Endothelial cell of umbilical vein (primary cell): ENCODE measurements at regions not wholly inside any gene's neighbourhood (a gene's known extent, or its start where the extent isn't known, plus 50 kb on each side); places are given as distances from the start of the nearest gene placed in this dataset.

Experiments used
- BruUV-seq: library from RNA; stranded (reverse); fragments of 400-500 nt; replicated peaks from 2 replicates; lab custom pipeline; 2021; lab: Mats Ljungman, UMichigan
- CTCF ChIA-PET: fragments of 300-600, 350-600 bp; sonication (Branson Sonifier 250); formaldehyde crosslinking; loops from one replicate; lab custom pipeline; 2021; ENCODE audit warnings: antibody characterized with exemption, inconsistent platforms; lab: Charles Lee
- POLR2A ChIA-PET: fragments of 300-600, 350-600 bp; sonication (Branson Sonifier 250); formaldehyde crosslinking; loops from one replicate; lab custom pipeline; 2021; ENCODE audit warnings: antibody characterized with exemption, inconsistent platforms; lab: Charles Lee
- DNase-seq: peaks from one replicate; pipeline ENCODE4 v3.0.0-alpha.2; 2011; ENCODE audit warnings: low read depth, low spot score
- FAIRE-seq: peaks from 2 replicates; lab custom pipeline; 2011; peaks lifted over from hg19 to GRCh38; lab: Jason Lieb, UNC
- H2AFZ ChIP-seq: 2 replicates; pipeline ENCODE4 v1.6.0; 2012; ENCODE audit warnings: low read depth, low read length, control low read depth, inconsistent platforms
- H3K27ac ChIP-seq: 2 replicates; pipeline ENCODE4 v1.5.1; 2011; ENCODE audit warnings: low read depth, mild to moderate bottlenecking, control low read depth, low read length, moderate library complexity; ENCODE audit not compliant: insufficient read depth
- H3K27me3 ChIP-seq, 2 experiments: 2 replicates each; pipeline versions ENCODE4 v1.6.0 to v1.6.1; 2011; ENCODE audit warnings: low read length in 2 of 2, mixed read lengths in 1 of 2; ENCODE audit not compliant: control insufficient read depth in 2 of 2, insufficient read depth in 2 of 2
- H3K36me3 ChIP-seq, 2 experiments: 2 replicates in 1 of 2; 3 replicates in 1 of 2; pipeline ENCODE4 v1.5.1; 2011; ENCODE audit warnings: low read length in 2 of 2, mild to moderate bottlenecking in 1 of 2, moderate library complexity in 1 of 2; ENCODE audit not compliant: control insufficient read depth in 2 of 2, insufficient read depth in 2 of 2; ENCODE audit errors: extremely low read depth in 1 of 2
- H3K4me1 ChIP-seq: 3 replicates; pipeline ENCODE4 v1.5.1; 2011; ENCODE audit warnings: mild to moderate bottlenecking, low read length; ENCODE audit not compliant: control insufficient read depth, insufficient read depth; ENCODE audit errors: extremely low read depth
- H3K4me2 ChIP-seq: 2 replicates; pipeline ENCODE4 v1.6.1; 2011; ENCODE audit warnings: low read length, control low read depth, mixed read lengths; ENCODE audit not compliant: insufficient read depth
- H3K4me3 ChIP-seq, 3 experiments: fragments of 200-600 bp in 1 of 3; sonication (generic), shearing (Covaris generic) in 1 of 3; replicated peaks in 1 of 3; 2 replicates each; pipeline ENCODE4 v1.5.1; 2011 to 2016; ENCODE audit warnings: control low read depth in 3 of 3, low read length in 3 of 3, mild to moderate bottlenecking in 2 of 3, inconsistent platforms in 1 of 3, low read depth in 1 of 3, moderate library complexity in 1 of 3; ENCODE audit not compliant: insufficient read depth in 1 of 3
- H3K79me2 ChIP-seq: 2 replicates; pipeline ENCODE4 v1.6.0; 2012; ENCODE audit warnings: low read length, inconsistent platforms; ENCODE audit not compliant: control insufficient read depth, insufficient read depth
- H3K9ac ChIP-seq: replicated peaks from 2 replicates; pipeline ENCODE3; 2011; ENCODE audit warnings: low read length, control low read depth; ENCODE audit not compliant: insufficient read depth; ENCODE audit errors: extremely low read depth
- H3K9me1 ChIP-seq: replicated peaks from 3 replicates; pipeline ENCODE4 v1.6.0; 2011; ENCODE audit warnings: mild to moderate bottlenecking, low read length; ENCODE audit not compliant: control insufficient read depth, insufficient read depth; ENCODE audit errors: extremely low read depth
- H3K9me3 ChIP-seq: replicated peaks from 2 replicates; pipeline ENCODE4 v1.5.1; 2012; ENCODE audit warnings: low read length, inconsistent platforms; ENCODE audit not compliant: control insufficient read depth, insufficient read depth
- H4K20me1 ChIP-seq: replicated peaks from 2 replicates; pipeline ENCODE3; 2011; ENCODE audit warnings: mild to moderate bottlenecking, low read length; ENCODE audit not compliant: control insufficient read depth, insufficient read depth; ENCODE audit errors: extremely low read depth
- CTCF ChIP-seq, 2 donors: IDR thresholded peaks; 1 replicate in 1 of 2; 2 replicates in 1 of 2; pipeline ENCODE4 v1.5.1; 2011; ENCODE audit warnings: low read length in 2 of 2, mild to moderate bottlenecking in 2 of 2, moderate library complexity in 2 of 2, control low read depth in 1 of 2, inconsistent platforms in 1 of 2, low read depth in 1 of 2; ENCODE audit not compliant: insufficient read depth in 1 of 2; ENCODE audit errors: extremely low read depth in 1 of 2
- MAX ChIP-seq: IDR thresholded peaks from 2 replicates; pipeline ENCODE4 v1.6.1; 2011; ENCODE audit not compliant: insufficient read depth, insufficient read length
- dilution Hi-C: fragments of 300-500 bp; cut with MboI; formaldehyde crosslinking; loops from one replicate; pipeline ENCODE4 v1.15.0; 2019; ENCODE audit warnings: low sequenced_read_pairs; ENCODE audit not compliant: extremely low pct_ligation_motif_present
- intact Hi-C: fragments of 100-400 bp; cut with micrococcal nuclease; formaldehyde crosslinking; loops from one replicate; pipeline ENCODE4 v1.10.0; 2022

DNA sequence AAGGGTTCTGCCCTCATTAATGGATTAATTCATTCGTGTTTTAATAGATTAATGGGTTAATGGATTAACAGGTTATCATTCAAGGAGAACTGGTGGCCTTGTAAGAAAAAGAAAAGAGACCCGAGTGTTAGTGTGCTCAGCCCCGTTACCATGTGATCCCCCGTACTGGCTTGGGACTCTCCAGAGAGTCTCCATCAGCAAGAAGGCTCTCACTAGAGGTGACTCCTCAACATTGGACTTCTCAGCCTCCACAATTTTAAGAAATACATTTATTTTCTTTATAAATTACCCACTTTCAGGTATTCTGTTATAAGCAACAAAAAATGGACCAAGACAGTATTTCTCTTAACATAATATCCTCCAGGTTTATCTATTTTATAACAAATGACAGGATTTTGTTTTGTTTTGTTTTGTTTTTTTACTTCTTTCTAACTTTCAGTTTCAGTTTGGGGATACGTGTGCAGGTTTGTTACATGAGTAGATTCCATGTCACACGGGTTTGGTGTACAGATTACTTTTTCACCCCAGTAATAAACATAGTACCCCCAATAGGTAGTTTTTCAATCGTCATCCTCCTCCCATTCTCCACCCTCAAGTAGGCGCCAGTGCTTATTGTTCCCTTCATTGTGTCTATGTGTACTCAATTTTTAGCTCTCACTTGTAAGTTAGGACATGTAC lies 456.1 kb downstream of the DNAH5 start:
- H3K4me2 ChIP-seq = no peak overlapping the region
- no peak for FAIRE-seq

More for the DNA sequence above, 456.1 kb downstream of the DNAH5 start:
- POLR2A ChIA-PET = no interaction called here
- Histone ChIP-seq H3K4me3 (no peak overlapping the region), H4K20me1 (no peaks in the 10 kb centered on the region), H3K79me2 (no peaks in the 10 kb centered on the region), H3K9me1 (no peaks in the 10 kb centered on the region), H3K9me3 (no peaks in the 10 kb centered on the region), H3K27ac (no peak overlapping the region), H3K4me1 (no peaks in the 10 kb centered on the region), H3K36me3 (no peaks in the 10 kb centered on the region), H3K27me3 (no peaks in the 10 kb centered on the region), H3K9ac (no peak overlapping the region), H2AFZ (no peak overlapping the region)
- CTCF ChIA-PET = no interaction called here
- dilution Hi-C loops = no loop called here
- TF ChIP-seq MAX (no peak), CTCF (IDR thresholded peaks at IDR 0.05; ENCODE audit: extremely low read depth in 1 of 2, insufficient read depth in 1 of 2, low read depth in 1 of 2, low read length in 2 of 2) (no peak)
- no TSS peak for BruUV-seq
- intact Hi-C loops = no loop called here
- no peak for DNase-seq
